Urothelium cell line (cell line): ENCODE measurements at regions not wholly inside any gene's neighbourhood (a gene's known extent, or its start where the extent isn't known, plus 50 kb on each side); places are given as distances from the start of the nearest gene placed in this dataset.

Experiments used
- DNase-seq: peaks from one replicate; pipeline ENCODE4 v3.0.0; 2011; ENCODE audit warnings: low spot score, mixed read lengths
- FAIRE-seq: peaks from 2 replicates; lab custom pipeline; 2011; peaks lifted over from hg19 to GRCh38; lab: Jason Lieb, UNC

GRCh38 chr18:73274812-73275621 lies 407.2 kb upstream of the NETO1 start:
- DNase-seq (no peak), FAIRE-seq (no peak)

- no peak for DNase-seq
- FAIRE-seq: no peak
Observed at GRCh38 chr18:73270920-73271634, 403.3 kb upstream of the NETO1 start.

GRCh38 chr18:73264562-73264921 lies 396.8 kb upstream of the NETO1 start:
- no peak for FAIRE-seq
- peak; percentile 34 for DNase-seq

- no peak for DNase-seq
- FAIRE-seq: no peak
Observed at GRCh38 chr18:73261923-73262322, 394.1 kb upstream of the NETO1 start.

- FAIRE-seq (no peak), DNase-seq (no peak)
Observed at GRCh38 chr18:73261243-73261642, 393.5 kb upstream of the NETO1 start.

GRCh38 chr18:73258375-73259087 lies 390.7 kb upstream of the NETO1 start:
- DNase-seq (no peak), FAIRE-seq (no peak)

- DNase-seq (no peak), FAIRE-seq (no peak)
Observed at GRCh38 chr18:73254564-73254963, 386.8 kb upstream of the NETO1 start.

GRCh38 chr18:73249030-73249429 lies 381.2 kb upstream of the NETO1 start:
- DNase-seq: no peak
- FAIRE-seq: no peak

GRCh38 chr18:73246763-73247162 lies 379.0 kb upstream of the NETO1 start:
- no peak for DNase-seq
- FAIRE-seq: no peak

GRCh38 chr18:73245345-73245744 lies 377.6 kb upstream of the NETO1 start:
- DNase-seq (no peak), FAIRE-seq (no peak)

GRCh38 chr18:73244401-73244800 lies 376.6 kb upstream of the NETO1 start:
- DNase-seq: no peak
- FAIRE-seq: no peak

- FAIRE-seq: no peak
Observed at GRCh38 chr18:73240899-73241298, 373.1 kb upstream of the NETO1 start.

GRCh38 chr18:73235921-73236320 lies 368.1 kb upstream of the NETO1 start:
- FAIRE-seq: no peak
- no peak for DNase-seq

More at GRCh38 chr18:73240899-73241298, 373.1 kb upstream of the NETO1 start:
- no peak for DNase-seq

- peak; percentile 81 for DNase-seq
- FAIRE-seq: peak; percentile 27
Observed at GRCh38 chr18:73235491-73235890, 367.7 kb upstream of the NETO1 start.

- no peak for DNase-seq
- FAIRE-seq: no peak
Observed at GRCh38 chr18:73232933-73233332, 365.1 kb upstream of the NETO1 start.

GRCh38 chr18:73220663-73221062 lies 352.9 kb upstream of the NETO1 start:
- FAIRE-seq: no peak

GRCh38 chr18:73218293-73218692 lies 350.5 kb upstream of the NETO1 start:
- FAIRE-seq (no peak), DNase-seq (no peak)

More at GRCh38 chr18:73220663-73221062, 352.9 kb upstream of the NETO1 start:
- DNase-seq: no peak

GRCh38 chr18:73214970-73215369 lies 347.2 kb upstream of the NETO1 start:
- no peak for DNase-seq
- FAIRE-seq: no peak

GRCh38 chr18:73212442-73212841 lies 344.7 kb upstream of the NETO1 start:
- no peak for DNase-seq
- FAIRE-seq: no peak

GRCh38 chr18:73201940-73202339 lies 334.2 kb upstream of the NETO1 start:
- DNase-seq: peak; percentile 1
- FAIRE-seq: no peak

GRCh38 chr18:73199151-73199550 lies 331.4 kb upstream of the NETO1 start:
- FAIRE-seq (no peak), DNase-seq (no peak)

- FAIRE-seq (no peak), DNase-seq (no peak)
Observed at GRCh38 chr18:73189718-73190117, 321.9 kb upstream of the NETO1 start.
